ENCODE measurements at regions not wholly inside any gene's neighbourhood (a gene's known extent, or its start where the extent isn't known, plus 50 kb on each side); places are given as distances from the start of the nearest gene placed in this dataset.

- no peak for ATAC-seq
- TF ChIP-seq CSRNP3 (CRISPR knock-in tag; IDR thresholded peaks at IDR 0.05) (no peak), ARNTL (CRISPR knock-in tag; IDR thresholded peaks at IDR 0.05; ENCODE audit: borderline replicate concordance, low read depth) (no peak), ISL1 (CRISPR knock-in tag; IDR thresholded peaks at IDR 0.05) (no peak), ESRRG (CRISPR knock-in tag; IDR thresholded peaks at IDR 0.05) (no peak), ZFP3 (CRISPR knock-in tag; IDR thresholded peaks at IDR 0.05) (no peak)
These were observed 99.2 kb downstream of the PSMG1 start for GRCh38 chr21:39084073-39084472.

GRCh38 chr21:39083377-39084008 is 99.8 kb downstream of the PSMG1 start:
- ATAC-seq: no peak
- TF ChIP-seq POU6F1 (CRISPR knock-in tag; IDR thresholded peaks at IDR 0.05; ENCODE audit: borderline replicate concordance, low read depth) (no peak), CREB5 (CRISPR knock-in tag; IDR thresholded peaks at IDR 0.05; ENCODE audit: low read depth) (no peak), ISL1 (CRISPR knock-in tag; IDR thresholded peaks at IDR 0.05) (no peak), ZFP3 (CRISPR knock-in tag; IDR thresholded peaks at IDR 0.05) (no peak), RARB (CRISPR knock-in tag; IDR thresholded peaks at IDR 0.05) (no peak), ZFP30 (CRISPR knock-in tag; IDR thresholded peaks at IDR 0.05) (no peak), PPARA (CRISPR knock-in tag; IDR thresholded peaks at IDR 0.05; ENCODE audit: borderline replicate concordance) (no peak), TCF4 (CRISPR knock-in tag; IDR thresholded peaks at IDR 0.05; ENCODE audit: borderline replicate concordance) (no peak), OSR1 (CRISPR knock-in tag; IDR thresholded peaks at IDR 0.05) (no peak), BACH2 (CRISPR knock-in tag; IDR thresholded peaks at IDR 0.05; ENCODE audit: borderline replicate concordance) (no peak), ZNF70 (CRISPR knock-in tag; IDR thresholded peaks at IDR 0.05) (no peak), PATZ1 (CRISPR knock-in tag; IDR thresholded peaks at IDR 0.05; ENCODE audit: borderline replicate concordance) (no peak), SNAI2 (CRISPR knock-in tag; IDR thresholded peaks at IDR 0.05) (no peak), ZC3H10 (CRISPR knock-in tag; IDR thresholded peaks at IDR 0.05) (no peak), CSDC2 (CRISPR knock-in tag; IDR thresholded peaks at IDR 0.05) (no peak), GLIS3 (CRISPR knock-in tag; IDR thresholded peaks at IDR 0.05) (no peak), ESRRG (CRISPR knock-in tag; IDR thresholded peaks at IDR 0.05) (no peak), ZNF8 (CRISPR knock-in tag; IDR thresholded peaks at IDR 0.05) (no peak), TSHZ2 (CRISPR knock-in tag; IDR thresholded peaks at IDR 0.05) (no peak), CSRNP3 (CRISPR knock-in tag; IDR thresholded peaks at IDR 0.05) (no peak)
